ENCODE measurements at regions not wholly inside any gene's neighbourhood (a gene's known extent, or its start where the extent isn't known, plus 50 kb on each side); places are given as distances from the start of the nearest gene placed in this dataset.

- DNase-seq: no peak
These were observed 302.2 kb upstream of the ZMIZ1 start for GRCh38 chr10:78766603-78767002.

GRCh38 chr10:78768041-78768835, 300.5 kb upstream of the ZMIZ1 start:
- DNase-seq: no peak

- no peak for DNase-seq
These were observed 299.9 kb upstream of the ZMIZ1 start for GRCh38 chr10:78768876-78769275.

- no peak for DNase-seq
These were observed 299.2 kb upstream of the ZMIZ1 start for GRCh38 chr10:78769526-78769925.

- DNase-seq: no peak
These were observed 298.3 kb upstream of the ZMIZ1 start for GRCh38 chr10:78770167-78771090.

- DNase-seq: no peak
These were observed 297.5 kb upstream of the ZMIZ1 start for GRCh38 chr10:78771260-78771659.

GRCh38 chr10:78771808-78772455, 296.8 kb upstream of the ZMIZ1 start:
- no peak for DNase-seq

- DNase-seq: no peak
These were observed 296.3 kb upstream of the ZMIZ1 start for GRCh38 chr10:78772486-78772885.

- no peak for DNase-seq
These were observed 295.7 kb upstream of the ZMIZ1 start for GRCh38 chr10:78772986-78773530.

- no peak for DNase-seq
These were observed 294.2 kb upstream of the ZMIZ1 start for GRCh38 chr10:78774614-78774998.

- DNase-seq: no peak
These were observed 293.6 kb upstream of the ZMIZ1 start for GRCh38 chr10:78774999-78775711.

- DNase-seq: no peak
These were observed 292.9 kb upstream of the ZMIZ1 start for GRCh38 chr10:78775891-78776290.

- DNase-seq: no peak
These were observed 292.0 kb upstream of the ZMIZ1 start for GRCh38 chr10:78776756-78777155.

- DNase-seq: no peak
These were observed 291.3 kb upstream of the ZMIZ1 start for GRCh38 chr10:78777466-78777865.

GRCh38 chr10:78777867-78778266, 290.9 kb upstream of the ZMIZ1 start:
- no peak for DNase-seq

- no peak for DNase-seq
These were observed 290.1 kb upstream of the ZMIZ1 start for GRCh38 chr10:78778444-78779338.

GRCh38 chr10:78779339-78779955, 289.3 kb upstream of the ZMIZ1 start:
- no peak for DNase-seq

- no peak for DNase-seq
These were observed 288.2 kb upstream of the ZMIZ1 start for GRCh38 chr10:78780551-78780961.

GRCh38 chr10:78781251-78781913, 287.4 kb upstream of the ZMIZ1 start:
- no peak for DNase-seq

- DNase-seq: no peak
These were observed 286.8 kb upstream of the ZMIZ1 start for GRCh38 chr10:78781991-78782390.
